Kidney tubule cell (primary cell): ENCODE measurements at regions not wholly inside any gene's neighbourhood (a gene's known extent, or its start where the extent isn't known, plus 50 kb on each side); places are given as distances from the start of the nearest gene placed in this dataset.
A peak's percentile ranks its signal among the peaks of the same experiment; 100 is the strongest.

ENCODE experiments used
- DNase-seq: peaks from one replicate; pipeline ENCODE4 v3.0.0-alpha.2; 2018; ENCODE audit warnings: low spot score

DNA sequence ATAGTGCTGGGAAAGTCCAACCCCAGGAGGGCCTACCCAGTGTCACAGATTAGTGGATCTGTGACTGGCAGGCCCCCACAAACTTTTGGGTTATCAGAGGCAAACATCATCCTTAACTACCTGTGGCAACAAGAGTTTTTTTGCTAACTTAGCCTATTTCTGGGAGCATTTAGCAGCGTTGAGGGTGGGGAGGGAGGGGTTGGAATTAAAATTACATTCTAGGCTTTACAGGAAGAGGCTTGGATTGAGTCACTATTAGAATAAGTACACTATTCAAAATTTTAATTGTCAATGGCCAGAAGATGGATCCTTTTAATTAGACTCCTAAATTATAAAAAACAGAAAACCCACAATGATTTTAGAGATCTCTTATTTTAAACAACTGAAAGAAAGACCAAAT is 267.9 kb upstream of the NPSR1 start:
- DNase-seq: no peak

GRCh38 chr7:34392972-34393371 is 265.0 kb upstream of the NPSR1 start:
- DNase-seq: no peak

DNA sequence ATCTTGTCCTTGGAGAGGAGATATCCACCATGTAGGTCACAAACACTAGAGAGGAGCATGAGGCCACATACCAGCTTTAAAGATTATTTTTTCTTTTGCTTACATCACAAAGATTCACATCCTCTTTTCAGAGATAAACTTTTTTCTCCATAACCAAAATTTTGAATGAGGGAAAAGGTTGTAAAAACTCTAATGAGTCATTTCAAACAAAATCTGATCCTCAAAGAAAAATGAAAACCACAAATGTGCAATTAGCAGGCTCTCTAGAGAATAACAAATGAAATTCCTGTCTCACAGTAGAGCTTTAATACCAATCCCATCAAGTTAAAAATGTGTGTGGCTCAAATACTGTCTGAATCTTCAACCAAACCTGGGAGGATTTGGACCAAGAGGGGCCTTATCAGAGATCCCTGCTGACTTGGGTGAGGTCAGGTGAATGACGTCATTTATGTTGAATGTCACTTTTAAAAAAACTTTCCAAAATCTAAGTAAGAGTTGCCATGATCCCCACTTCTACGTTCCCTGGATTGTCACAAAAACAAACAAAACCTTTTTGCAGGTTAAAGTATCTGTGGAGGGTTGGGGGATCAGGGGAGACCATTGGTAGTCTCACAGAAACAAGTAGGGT is 261.5 kb upstream of the NPSR1 start:
- DNase-seq: no peak

DNA sequence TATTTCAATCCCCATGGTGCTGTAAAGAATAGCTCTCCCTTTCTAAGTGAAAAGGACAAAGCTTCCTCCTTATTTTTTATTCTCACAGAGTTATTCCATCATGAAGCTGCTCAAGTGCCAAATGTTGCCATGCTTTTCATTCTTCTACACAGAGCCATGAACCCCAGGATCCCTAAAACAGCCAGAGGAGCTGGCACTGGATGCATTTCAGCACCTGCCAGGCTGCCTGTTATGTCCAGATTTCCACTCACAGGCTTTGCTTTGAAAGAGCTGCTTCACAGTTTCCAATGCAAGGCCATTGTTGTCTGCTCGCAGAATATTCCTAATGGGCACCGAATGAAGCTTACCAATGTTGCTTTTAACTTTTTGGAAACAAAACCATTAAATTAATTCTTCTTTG is 256.2 kb upstream of the NPSR1 start:
- DNase-seq: no peak

GRCh38 chr7:34406848-34407530 is 251.0 kb upstream of the NPSR1 start:
- no peak for DNase-seq

DNA sequence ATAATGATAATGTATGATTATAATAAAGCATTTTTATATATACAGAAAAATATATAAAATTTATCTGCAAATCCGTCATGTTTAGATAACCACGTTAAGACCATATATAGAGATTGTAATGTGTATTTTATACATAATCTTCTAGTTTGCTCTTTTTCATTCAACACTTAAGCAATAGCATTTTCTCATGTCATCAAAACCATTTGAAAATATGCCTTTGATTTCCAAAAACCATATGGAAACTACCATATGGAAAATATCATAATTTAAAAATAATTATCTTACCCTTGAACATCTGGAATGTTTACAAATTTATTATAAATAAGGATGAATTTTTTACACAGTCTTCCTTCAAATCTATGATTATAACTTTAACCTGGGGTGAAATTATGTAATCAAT is 250.4 kb upstream of the NPSR1 start:
- DNase-seq: no peak

- DNase-seq: no peak
Measured at GRCh38 chr7:34417781-34418180, 240.2 kb upstream of the NPSR1 start.

GRCh38 chr7:34421526-34421925 is 236.5 kb upstream of the NPSR1 start:
- DNase-seq: no peak

DNA sequence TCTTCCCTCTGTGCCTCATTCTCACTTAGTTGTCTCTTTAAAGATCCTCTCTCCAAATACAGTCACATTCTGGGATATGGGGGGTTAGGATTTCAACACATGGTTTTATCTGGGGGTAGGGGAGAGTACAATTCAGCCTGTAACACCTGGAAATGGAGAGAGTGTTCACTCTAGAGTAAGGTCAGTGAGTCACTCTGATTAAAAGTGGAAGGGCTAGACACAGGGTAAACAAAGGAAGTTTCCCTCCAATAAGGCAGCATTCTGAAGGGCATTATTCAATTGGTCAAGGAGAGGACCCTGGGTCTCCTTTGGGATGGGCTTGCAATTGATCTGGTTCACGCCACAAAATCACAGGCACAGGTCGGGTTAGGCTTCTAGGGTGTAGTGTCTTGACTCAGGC is 232.8 kb upstream of the NPSR1 start:
- DNase-seq: peak; percentile 10

GRCh38 chr7:34425631-34426384 is 232.2 kb upstream of the NPSR1 start:
- DNase-seq: no peak

DNA sequence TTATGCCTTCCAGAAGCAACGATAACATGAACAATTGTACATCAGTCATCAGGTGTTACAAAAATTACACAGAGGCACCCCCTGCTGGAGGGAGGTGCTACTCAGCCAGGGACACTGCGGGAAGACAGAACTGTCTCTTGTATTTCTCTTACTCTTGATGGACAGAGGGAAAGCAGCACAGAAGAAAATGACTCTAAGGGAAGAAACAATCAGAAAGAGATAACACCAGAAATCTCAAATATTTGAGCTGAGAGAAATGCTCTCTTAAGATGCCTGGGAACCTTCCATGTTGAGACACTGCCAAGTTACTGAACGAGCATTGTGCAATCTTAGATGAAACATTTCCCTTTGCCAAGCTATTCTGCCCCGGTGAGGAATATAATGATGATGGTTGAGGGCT is 227.6 kb upstream of the NPSR1 start:
- DNase-seq: peak; percentile 58

- no peak for DNase-seq
Measured at GRCh38 chr7:34438436-34438835, 219.6 kb upstream of the NPSR1 start.

GRCh38 chr7:34445653-34446052 is 212.4 kb upstream of the NPSR1 start:
- no peak for DNase-seq

DNA sequence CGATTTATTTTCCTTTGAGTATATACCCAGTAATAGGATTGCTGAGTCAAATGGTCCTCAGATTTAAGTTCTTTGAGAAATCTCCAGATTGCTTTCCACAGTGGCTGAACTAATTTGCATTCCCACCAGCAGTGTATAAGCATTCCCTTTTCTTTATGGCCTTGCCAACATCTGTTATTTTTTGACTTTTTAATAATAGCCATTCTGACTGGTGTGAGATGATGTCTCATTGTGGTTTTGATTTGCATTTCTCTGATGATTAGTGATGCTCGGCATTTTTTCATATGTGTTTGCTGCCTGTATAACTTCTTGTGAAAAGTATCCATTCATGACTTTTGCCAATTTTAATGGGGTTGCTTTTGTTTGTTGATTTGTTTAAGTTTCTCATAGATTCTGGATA is 209.5 kb upstream of the NPSR1 start:
- peak; percentile 21 for DNase-seq

DNA sequence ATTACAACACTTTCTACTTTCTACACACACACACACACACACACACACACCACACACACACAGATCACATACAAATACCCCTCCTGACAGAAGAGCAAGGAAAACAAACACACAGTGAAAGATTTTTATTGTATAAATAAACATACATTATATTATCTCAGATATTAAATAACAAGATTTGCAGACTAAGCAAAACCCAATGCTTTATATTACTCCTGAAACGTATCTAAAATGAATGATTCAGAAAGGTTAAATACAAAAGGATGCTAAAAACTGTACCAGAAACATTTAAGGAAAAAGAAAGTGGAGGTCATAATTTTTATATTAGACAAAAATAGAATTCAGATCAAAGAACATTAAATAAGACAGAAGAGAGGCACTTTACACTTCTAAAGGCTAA is 208.3 kb upstream of the NPSR1 start:
- no peak for DNase-seq

DNA sequence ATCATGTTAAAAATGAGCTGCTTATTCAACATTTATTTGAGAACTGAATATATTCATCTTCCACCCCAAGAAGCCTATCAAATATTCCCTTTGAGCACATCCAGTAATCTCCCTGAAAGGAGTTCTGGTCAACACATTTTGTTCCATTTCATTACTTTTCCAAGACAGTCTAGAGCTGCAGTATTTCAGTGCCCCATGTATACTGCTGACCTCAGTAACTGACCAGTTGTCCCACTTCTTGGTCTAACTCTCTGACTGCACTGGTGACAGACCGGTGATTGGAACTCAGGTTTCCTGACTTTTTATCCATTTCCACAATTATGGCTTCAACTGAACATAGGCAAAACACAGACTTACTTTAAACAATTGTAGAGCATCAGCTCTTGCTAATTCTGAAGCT is 206.8 kb upstream of the NPSR1 start:
- DNase-seq: no peak

DNA sequence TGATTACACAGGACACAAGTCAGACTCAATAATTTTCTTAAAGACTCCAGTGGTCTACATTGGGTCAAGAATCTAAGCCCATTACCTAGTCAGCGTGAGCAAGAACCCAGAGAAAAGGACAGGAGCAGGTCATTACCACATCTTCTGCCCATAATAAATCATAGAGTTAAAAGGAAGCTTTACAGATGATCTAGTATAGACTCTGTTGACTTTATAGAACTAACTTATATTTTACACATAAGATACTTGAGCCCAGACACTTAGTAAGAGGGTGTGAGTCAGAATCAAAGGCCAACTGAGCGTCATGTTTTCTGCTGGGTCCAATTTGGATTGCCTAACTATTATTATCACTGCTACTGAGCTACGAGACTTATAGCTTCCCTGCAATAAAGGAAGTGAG is 206.1 kb upstream of the NPSR1 start:
- DNase-seq: no peak

DNA sequence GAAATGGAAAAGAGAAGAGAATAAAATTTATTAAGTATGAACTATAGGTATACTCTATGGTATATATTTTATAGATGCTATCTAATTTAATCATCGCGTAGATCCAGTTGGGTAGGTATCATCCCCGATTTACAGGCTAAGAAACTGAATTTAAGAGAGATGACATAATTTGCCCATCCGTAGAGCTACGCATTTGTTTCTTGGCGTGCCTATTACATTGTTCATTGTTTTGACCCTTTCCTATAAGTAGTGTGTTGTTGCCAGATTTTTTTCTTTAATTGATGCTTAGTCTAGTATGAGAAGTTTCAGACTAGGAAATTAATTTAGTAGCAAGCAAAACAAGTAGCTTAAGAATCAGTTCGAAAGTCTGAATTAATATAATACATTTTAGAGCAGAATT is 205.7 kb upstream of the NPSR1 start:
- DNase-seq: no peak

GRCh38 chr7:34453150-34453549 is 204.9 kb upstream of the NPSR1 start:
- DNase-seq: no peak

DNA sequence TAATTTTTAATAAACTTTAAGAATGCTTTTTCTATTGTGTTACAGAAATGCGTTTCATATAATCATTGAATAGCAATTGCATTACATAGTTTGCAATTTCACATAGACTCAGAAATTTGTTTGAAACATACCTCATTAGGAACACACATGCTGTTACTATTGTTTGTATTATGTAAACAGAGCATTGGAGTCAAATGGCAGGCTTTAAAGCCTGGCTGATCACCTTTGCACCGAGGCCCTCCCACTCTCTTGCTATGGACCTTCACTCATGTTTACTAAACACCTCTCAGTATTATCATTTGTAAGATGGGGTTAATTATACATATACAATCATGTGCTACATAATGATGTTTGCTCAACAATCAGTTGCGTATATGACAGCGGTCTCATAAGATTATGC is 203.6 kb upstream of the NPSR1 start:
- DNase-seq: no peak

DNA sequence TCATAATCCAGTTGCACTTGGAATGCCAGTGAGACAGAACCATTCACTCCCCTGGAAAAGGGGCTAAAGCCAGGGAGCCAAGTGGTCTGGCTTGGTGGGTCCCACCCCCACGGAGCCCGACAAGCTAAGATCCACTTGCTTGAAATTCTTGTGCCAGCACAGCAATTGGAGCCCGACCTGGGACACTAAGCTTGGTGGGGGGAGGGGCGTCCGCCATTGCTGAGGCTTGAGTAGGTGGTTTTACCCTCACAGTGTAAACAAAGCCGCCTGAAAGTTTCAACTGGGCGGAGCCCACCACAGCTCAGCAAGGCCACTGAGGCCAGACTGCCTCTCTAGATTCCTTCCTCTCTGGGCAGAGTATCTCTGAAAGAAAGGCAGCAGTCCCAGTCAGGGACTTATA is 200.7 kb upstream of the NPSR1 start:
- DNase-seq: no peak

GRCh38 chr7:34463830-34464229 is 194.2 kb upstream of the NPSR1 start:
- peak; percentile 90 for DNase-seq

DNA sequence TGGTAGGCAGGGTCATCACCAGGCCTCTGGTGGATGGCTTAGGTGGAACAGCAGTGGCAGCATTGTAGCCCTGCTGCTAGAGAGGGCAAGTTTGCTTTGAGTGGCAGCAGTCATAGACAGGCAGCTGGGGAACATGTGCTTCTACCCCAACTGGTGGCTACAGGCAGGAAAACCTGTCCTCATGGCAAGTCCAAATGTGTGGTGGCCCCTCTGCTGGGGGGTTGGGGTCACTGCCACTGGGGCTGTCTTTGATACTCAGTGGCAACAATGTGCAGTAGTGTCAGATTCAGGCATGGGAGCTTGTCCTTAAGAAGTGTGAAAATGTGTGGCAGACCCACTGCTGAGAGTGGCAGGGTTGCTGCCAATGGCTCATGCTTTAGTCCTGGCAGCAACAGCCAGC is 186.2 kb upstream of the NPSR1 start:
- DNase-seq: no peak

GRCh38 chr7:34486371-34486770 is 171.6 kb upstream of the NPSR1 start:
- no peak for DNase-seq
